Stimulated activated CD8-positive, alpha-beta memory T cell treated with anti-CD3 and anti-CD28 coated beads, Interleukin-7, amount 100 ng/mL, for 4 hours (primary cell): ENCODE measurements at regions not wholly inside any gene's neighbourhood (a gene's known extent, or its start where the extent isn't known, plus 50 kb on each side); places are given as distances from the start of the nearest gene placed in this dataset.
A peak's percentile ranks its signal among the peaks of the same experiment; 100 is the strongest.
"Not testable (repeated sequence)": the region's sequence is repeated elsewhere in the genome, so short reads cannot be mapped to it uniquely, and the experiment has no call there.

Source experiments
- DNase-seq, 2 donors: peaks; one replicate each; pipeline ENCODE4 v3.0.0-alpha.2; 2020; ENCODE audit warnings: low read depth in 2 of 2

DNA sequence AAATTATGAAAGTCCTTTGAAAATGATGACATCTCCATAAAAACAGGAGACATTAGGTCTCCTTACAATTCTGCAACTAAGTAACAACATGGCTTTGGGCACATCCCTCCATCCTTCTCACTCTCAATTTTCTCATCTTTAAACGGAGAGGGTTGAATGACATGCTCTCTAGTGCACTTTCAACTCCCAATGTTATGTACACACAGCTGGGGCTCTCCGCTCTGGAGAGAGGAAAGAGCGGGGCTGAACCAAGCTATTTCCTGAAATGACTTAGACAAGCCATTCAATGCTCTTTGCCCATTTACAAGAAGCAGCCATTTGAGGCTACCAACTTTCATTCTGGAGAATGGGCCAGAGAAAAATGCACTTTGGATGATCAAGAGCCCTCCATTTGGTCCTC, 144.2 kb upstream of the BNIP2 start:
- no peak for DNase-seq

DNA sequence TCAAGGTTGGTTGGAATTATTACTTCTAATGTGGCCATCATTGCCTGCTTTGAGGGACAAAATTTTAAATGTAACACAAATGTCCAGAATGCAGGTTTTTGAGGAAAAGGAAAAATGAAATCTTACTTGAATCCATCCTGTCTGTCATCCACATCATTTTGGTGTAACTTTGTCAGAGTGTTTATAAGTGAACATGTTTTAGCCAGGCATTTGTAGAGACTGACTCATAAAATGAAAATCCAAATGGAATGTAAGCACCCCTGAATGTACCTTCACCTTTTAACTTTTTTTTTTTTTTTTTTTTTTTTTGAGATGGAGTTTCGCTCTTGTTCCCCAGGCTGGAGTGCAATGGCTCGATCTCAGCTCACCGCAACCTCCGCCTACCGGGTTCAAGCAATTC, 141.8 kb upstream of the BNIP2 start:
- no peak for DNase-seq

DNA sequence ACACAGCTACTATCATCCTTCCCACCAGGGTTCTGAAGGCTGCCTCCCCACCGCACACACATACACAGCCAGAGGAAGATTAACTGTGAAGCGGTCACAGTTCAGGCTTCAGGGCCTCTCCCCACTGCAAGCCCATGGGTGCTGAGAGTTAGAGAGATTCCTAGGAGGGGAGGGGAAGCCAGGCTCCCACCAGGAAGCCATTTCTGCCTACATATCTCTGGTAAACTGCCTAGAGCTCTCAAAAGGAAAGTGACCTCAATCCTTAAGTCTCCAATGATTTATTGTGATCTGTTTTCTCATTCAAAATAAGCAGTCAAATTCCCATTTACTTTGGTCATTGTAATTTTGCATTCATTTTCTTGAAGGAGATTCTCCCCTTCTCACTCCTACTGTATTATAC, 141.0 kb upstream of the BNIP2 start:
- no peak for DNase-seq

DNA sequence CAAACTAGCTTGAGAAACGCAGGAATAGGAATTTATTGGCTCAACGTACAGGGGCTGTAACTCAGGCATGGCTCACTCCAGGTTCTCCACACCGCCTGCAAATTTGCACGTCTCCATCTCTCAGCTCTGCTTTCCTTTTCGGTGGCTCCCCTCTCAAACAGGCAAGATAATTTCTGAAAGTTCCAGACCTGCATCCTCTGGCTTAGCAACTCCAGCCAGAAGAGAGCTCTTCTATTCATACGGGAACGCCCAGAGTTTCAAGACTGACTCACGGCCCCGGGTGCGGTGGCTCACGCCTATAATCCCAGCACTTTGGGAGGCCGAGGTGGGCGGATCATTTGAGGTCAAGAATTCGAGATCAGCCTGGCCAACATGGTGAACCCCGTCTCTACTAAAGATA, 139.7 kb upstream of the BNIP2 start:
- DNase-seq: no peak

DNA sequence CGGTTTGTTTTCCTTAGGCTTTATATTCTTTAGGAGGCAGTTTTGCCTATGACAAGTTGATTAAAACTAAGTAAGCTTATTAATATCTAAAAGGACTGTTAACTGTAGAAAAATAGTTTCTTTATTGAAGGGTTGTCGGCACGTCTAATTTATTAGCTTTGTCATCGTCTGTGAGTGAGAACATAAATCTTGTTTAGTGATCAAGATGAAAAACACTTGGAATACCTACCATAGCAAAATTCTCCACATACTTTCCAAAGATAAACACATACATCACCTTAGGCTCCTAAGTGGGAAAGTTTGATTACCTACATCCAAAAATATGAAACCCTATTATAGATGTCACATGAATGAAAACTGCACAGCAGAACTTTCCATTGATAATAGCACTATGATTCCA, 139.1 kb upstream of the BNIP2 start:
- no peak for DNase-seq

DNA sequence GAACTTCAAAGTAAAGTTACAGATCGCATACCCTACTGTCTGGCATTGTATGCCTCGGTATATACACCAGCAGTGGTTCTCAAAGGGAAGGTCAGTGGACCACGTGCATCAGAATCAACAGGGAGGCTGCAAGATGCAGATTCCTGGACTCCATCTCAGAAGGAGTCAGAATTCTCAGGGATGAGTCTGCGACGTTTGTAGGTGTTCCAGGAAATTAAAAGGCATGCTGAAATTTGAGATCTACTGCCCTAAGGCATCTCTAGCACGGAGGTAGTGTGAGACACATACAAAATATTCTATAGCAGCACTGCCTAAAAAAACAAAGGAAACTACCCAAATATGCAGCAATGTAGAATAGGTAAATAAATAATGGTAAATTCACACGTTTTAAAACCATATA, 136.8 kb upstream of the BNIP2 start:
- no peak for DNase-seq

DNA sequence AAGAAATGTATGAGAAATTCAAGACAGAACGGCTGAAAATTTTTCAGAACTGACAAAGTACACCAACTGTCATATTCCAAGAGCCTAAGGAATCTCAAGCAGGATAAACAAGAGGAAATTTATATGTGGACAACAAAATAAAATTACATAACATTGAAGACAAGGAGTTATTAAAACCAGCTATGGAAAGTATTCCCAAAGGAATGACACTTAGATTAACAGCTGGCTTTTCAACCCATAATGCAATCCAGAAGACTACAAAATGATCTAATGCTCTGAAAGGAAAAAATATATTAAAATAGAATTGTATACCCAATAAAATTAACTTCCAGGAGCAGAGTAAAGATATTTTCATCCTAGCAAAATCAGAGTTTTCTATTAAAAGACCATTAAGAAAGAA, 132.2 kb upstream of the BNIP2 start:
- DNase-seq: no peak

DNA sequence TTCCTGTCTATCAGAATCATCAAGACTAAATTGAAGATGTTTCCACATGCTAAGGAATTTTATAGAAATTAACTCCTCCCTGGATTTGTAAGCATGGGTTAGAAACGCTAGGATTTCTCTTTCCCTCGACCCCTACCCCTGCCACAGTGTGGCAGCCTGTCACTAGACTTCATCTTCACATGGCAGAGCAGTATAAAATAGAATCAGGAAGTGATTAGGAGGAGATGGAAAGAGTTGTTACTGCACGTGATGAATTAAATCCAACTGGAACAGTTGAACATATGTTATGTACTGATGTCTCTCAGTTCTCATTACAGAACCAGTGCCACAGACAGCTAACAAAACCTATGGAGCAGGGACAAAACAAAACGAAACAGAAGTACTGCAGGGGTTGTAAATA, 130.0 kb upstream of the BNIP2 start:
- DNase-seq: no peak

DNA sequence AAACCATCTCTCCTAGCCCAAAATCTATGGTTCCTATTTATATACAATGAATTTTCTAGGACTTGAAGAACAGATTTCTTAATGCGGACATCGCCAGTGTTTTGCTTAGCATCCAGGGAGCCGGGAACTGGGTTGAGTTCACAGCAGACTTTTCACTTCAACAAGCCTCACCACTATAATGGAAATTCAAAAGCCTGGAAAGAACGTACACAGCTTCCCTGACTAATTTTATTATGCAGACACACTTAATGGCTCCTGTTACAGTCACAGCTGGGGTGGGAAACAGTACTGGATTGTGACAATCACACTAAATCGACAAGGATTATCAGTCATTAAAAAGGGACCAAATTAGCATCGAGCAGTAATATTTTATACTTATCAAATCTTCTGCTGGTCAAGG, 129.2 kb upstream of the BNIP2 start:
- DNase-seq: no peak

DNA sequence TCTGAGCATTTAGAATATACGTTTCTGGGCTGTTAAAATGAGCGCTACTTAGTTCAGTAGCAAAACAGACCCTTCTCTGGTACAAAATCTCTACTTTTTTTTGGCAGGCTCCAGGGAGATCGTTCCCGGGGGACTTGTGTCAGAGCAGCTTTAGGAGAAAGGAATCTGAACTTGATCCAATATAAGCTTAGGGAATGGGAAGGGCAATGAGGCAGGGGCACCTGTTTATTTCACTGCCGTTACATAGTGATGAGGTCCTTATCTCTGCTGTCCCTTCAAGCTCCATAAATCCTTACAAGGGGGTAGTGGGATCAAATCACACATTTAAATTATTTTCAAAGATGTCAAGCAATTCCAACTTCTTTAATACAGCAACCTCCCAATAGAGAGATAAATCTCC, 128.7 kb upstream of the BNIP2 start:
- no peak for DNase-seq

DNA sequence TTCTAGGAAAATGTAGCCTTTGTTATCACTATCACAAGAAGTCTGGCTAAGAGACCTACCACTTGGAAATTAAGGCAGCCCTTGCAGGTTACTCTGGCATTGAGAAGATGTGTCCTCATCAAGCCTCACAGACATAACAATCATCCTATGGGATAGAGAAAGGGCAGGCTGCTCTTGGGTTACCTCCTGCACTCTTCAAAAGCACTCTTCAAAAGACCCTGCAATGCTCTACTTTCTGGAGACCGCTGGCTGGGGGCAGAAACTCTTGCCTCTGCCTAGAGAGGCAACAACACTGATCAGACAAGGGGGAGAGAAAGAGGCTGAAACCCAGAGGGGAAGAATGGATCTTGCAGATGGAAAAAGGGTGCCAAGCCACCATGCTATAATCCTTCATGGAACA, 127.9 kb upstream of the BNIP2 start:
- no peak for DNase-seq

DNA sequence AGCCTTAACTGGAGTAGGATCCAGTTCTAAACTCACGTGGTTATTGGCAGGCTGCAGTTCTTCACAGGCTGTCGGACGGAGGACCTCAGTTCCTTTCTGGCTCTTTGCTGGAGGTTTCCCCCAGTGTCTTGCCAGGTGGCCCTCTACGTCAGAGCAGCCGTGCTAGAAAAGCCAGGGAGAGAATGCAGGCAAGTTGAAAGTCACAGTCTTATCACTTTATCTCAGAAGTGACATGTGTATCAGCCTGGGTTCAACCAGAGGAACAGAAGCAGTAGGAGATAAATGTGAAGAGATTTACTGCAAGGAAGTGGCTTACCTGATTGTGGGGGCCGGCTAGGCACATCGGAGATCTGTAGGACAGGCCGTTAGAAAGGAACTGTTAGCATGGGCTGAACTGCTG, 125.3 kb upstream of the BNIP2 start:
- DNase-seq: no peak

DNA sequence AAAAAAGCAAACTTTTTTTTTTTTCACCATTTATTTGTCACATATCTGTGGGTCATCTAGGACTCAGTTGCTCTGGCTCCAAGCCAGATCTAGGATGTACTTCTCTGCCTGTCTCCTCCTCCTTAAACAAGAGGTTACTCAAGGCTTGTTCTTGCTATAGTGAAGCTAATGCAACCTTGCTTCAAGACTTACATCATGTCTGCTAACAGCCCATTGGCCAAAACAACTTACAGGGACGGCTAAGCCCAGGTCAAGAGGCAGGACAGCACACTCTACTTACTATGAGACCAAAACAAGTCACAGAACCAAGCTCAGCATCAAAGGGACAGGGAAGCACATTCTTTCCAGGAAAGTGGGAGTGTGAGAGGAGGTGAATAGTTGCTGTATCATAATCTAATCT, 123.8 kb upstream of the BNIP2 start:
- DNase-seq: no peak

DNA sequence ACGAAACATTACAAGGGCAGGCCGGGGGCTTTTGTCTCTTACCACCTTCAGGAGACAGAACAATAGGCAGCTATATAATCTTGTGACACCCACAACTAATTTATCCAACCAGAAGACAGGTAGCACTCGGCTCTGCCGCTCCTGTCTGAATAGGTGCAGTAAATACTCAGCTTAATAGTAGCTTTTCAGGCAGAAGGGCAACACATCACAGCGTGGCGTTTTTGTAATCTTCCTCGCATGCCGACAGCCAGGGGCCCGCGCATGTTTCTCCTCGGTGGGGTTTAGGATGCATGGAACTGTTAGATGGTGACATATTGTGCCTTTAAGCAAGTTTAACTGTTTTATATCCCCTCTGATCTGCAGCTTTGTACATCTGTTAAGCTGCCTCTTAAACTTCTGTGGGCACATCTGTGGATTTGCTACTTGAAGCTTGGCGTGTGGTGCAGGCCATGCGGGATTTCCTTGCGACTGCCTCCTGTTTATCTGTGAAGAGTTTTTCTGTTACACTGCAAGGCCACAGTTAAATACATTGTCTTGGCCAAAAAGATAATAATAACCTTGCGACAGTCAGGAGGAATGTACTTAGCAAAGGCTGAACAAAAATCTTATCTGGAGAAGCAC, 123.2 kb upstream of the BNIP2 start:
- no peak for DNase-seq

DNA sequence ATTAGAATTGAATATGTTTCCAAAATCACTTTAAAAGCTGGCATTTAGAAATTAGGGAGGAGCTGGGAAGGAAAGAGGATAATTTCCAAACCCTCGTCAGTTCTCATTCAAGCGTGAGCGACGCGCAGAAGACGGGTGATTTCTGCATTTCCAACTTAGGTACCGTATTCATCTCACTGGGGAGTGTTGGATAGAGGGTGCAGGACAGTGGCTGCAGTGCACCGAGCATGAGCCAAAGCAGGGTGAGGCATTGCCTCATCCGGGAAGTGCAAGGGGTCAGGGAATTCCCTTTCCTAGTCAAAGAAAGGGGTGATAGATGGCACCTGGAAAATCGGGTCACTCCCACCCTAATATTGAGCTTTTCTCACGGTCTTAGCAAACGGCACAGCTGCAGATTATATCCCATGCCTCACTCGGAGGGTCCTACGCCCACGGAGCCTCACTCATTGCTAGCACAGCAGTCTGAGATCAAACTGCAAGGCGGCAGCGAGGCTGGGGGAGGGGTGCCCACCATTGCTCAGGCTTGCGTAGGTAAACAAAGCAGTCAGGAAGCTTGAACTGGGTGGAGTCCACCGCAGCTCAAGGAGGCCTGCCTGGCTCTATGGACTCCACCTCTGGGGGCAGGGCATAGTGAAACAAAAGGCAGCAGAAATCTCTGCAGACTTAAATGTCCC, 114.3 kb upstream of the BNIP2 start:
- DNase-seq: peak; percentile 43 to 46

DNA sequence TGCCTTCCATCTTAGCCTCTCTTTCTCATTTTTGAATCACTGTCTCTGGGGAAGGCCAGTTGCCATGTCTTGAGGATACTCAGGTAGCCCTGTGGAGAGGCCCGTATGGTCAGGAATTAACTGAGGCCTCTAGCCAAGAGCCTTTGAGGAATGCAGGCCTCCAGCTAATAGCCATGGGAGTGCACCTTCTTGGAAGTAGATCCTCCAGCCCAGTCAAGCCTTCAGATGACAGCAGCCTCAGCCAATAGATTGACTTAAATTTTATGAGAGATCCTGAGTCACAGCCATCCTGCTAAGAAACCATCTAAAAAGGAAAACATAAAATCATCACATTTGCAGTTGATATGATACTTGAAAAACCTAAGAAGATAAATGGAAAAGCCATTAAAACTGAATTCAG, 112.5 kb upstream of the BNIP2 start:
- no peak for DNase-seq

DNA sequence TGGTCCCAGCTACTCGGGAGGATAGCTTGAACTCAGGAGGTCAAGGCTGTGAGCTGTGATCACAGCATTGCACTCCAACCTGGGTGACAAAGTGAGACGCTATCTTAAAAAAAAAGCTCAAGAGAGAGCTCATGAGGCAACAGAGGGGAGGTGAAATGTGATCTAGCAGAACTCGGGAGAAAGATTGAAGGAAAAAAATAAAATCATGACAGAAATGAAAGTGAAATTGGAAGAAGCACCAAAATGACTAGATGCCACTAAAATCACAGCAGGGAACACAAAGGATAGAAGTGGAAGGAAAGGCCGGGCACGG, 109.4 kb upstream of the BNIP2 start:
- no peak for DNase-seq

DNA sequence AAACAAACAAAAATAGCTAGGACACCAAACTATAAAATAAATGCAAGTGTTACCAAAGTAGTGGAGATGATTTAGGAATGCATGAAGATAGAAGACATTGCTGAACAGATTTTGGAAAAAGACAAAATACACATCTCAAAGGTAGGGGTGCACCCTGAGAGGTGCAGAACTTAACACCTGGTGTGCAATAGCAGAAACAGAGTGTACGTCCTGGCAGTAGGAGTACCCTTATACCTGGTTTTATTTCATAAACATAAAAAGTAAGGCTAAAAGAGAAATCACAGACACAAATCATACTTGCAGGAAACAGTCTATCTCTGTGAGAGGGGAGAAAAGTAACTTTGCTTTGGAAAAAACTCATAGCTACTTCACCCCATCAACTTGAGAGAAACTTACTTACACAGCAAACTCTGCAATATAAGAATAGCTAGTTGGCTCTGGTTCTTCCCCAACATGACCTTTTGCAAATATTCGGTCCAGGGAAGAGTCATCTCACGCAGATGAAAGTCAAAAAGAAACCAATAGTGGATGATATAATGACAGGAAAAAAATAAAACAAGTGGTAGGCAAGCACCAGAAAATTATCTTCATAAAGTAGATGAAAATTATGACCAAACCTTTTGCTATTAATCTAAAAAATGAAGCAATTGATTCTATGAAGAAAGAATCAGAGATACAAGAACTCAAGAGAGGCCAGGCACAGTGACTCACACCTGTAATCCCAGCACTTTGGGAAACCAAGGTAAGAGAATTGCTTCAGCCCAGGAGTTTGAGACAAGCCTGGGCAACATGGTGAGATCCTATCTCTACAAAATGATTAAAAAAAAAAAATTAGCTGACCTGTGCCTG, 108.9 kb upstream of the BNIP2 start:
- no peak for DNase-seq

DNA sequence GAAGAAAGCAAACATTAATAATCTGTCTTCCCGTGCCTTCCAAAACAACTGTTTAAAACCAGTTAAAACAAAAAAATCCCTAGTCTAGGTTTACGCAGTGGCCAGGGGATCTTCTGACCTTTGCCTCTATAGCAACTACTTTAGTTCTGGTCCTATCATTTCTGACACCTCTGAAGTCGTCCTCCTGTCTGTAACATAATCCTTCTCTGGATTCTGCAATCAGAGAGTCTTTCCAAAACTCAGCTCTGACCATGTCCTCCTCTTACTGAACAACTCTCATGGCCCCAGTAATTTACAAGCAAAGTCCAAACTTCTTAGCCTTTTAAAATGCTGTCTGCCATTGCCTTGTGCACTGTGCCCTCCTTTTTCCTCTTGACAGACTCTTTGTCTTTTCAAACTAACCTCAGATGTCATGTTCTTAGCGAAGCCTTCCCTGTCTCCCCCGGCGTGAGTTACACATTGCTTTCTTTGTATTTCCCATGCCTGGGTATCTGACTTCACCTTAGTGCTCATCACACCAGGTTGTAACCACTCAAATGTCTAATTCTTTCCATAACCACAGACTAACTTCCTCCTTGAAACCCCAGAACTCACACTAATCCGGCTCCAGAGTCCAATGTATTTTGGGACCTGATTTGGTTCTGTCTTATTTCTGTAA, 105.2 kb upstream of the BNIP2 start:
- DNase-seq: peak in 1 of 2 donors; percentile 15

DNA sequence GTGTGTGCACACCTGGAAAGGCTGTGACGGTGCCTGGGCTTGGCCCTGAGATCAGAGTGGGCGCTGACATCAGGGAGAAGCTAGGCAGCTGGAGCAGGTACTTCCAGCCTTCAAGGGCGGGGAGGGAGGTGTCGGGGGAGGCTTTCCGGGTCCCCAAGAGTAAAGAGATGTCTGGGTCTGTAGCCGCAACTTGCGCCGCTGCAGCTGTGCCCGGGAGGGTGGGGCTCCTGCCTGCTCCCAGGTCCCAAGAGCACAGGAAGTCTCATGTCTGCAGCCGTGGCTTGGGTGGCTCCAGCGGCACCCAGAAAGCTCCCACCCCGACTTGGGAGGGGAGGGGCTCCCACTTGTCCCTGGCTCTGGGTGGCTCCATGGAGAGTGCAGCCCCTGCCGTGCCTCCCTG, 103.2 kb upstream of the BNIP2 start:
- DNase-seq: no peak

DNA sequence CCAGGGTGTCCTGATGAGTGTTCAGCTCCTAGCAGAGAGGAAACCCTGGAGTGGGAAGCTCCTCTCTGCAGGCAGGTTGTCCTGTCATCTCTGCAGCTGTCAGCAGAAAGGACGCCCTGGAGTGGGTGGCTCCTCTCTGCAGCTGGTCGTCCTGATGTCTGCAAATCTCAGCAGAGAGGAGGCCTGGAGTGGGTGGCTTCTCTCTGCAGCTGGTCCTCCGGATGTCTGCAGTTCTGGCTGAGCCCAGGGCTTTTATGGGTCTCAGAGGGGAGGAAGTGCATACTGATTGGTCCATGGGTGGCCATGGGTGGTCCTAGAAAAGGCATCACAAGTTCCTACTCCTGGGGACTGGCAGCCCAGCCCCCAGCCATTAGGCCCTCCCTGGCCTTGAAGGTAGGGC, 102.6 kb upstream of the BNIP2 start:
- DNase-seq: no peak

DNA sequence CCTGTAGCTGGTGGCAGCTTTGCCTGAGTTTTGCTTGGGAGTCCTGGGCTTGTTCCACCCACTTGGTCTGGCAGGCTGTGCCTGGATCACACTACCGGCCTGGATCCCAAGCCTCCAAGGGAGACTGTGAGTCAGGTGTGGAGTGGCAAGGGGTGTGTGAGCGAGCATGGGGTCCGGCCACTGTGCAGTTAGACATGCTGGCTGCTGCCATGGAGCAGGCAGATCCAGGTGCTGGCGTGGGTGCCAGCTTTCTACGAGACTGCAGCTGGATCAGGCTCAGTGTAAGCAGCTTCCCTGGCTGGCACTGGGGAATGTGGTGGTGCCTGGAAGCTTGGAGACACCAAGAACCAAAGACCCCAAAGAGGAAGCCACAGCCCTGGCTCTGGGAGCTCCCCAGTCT, 102.0 kb upstream of the BNIP2 start:
- DNase-seq: no peak

DNA sequence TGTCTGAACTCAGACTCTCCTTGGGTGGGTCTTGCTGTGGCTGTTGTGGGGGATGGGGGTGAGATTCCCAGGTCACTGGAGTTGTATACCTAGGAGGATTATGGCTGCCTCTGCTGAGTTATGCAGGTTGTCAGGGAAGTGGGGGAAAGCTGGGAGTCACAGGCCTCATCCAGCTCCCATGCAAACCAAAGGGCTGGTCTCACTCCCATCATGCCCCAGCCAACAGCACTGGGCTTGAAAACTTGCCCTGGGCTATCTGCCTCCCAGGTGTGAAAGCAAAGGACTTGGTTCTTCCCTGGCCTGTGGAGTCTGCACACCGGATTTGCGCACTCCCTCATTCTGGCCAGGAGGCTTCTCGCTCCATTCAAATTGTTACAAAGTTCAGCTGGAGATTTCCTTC, 97.3 kb upstream of the BNIP2 start:
- not testable (repeated sequence) for DNase-seq
